Esophagus muscularis mucosa (tissue), 4 donors: ENCODE measurements at regions not wholly inside any gene's neighbourhood (a gene's known extent, or its start where the extent isn't known, plus 50 kb on each side); places are given as distances from the start of the nearest gene placed in this dataset.

Experiments
- DNase-seq: peaks from one replicate; pipeline ENCODE4 v3.0.0-alpha.2; 2017; ENCODE audit errors: extremely low spot score
- H3K27ac ChIP-seq, 4 donors: fragments of 200-600 bp; sonication (generic); replicated peaks in 1 of 4; 1 replicate in 3 of 4; 2 replicates in 1 of 4; pipeline ENCODE4 v1.5.1; 2016 to 2019; ENCODE audit warnings: mild to moderate bottlenecking in 1 of 4
- H3K27me3 ChIP-seq, 4 donors: fragments of 200-600 bp; sonication (generic); one replicate each; pipeline versions ENCODE4 v1.5.1 to v1.6.0; 2016 to 2019
- H3K36me3 ChIP-seq, 4 donors: fragments of 200-600 bp; sonication (generic); one replicate each; pipeline ENCODE4 v1.5.1; 2016 to 2019
- H3K4me1 ChIP-seq, 4 donors: fragments of 200-600 bp; sonication (generic); one replicate each; pipeline ENCODE4 v1.5.1; 2016 to 2019
- H3K4me3 ChIP-seq, 4 donors: fragments of 200-600 bp; sonication (generic); 1 replicate in 2 of 4; 2 replicates in 2 of 4; pipeline ENCODE4 v1.5.1; 2016 to 2019; ENCODE audit warnings: mild to moderate bottlenecking in 4 of 4, moderate library complexity in 1 of 4
- H3K9me3 ChIP-seq, 4 donors: fragments of 200-600 bp; sonication (generic); 1 replicate in 3 of 4; 2 replicates in 1 of 4; pipeline ENCODE4 v1.5.1; 2016 to 2019
- CTCF ChIP-seq, 3 experiments: fragments of 200-600 bp in 2 of 3; fragments of 450-650 bp in 1 of 3; sonication (generic) in 2 of 3; IDR thresholded peaks; one replicate each; pipeline ENCODE4 v1.5.1; 2017 to 2019; ENCODE audit warnings: antibody characterized with exemption in 3 of 3, mild to moderate bottlenecking in 2 of 3, moderate library complexity in 1 of 3
- EP300 ChIP-seq: sonication (generic); formaldehyde crosslinking; IDR thresholded peaks from one replicate; pipeline ENCODE4 v1.6.1; 2017; ENCODE audit warnings: antibody characterized with exemption
- POLR2A ChIP-seq: fragments of 450-650 bp; IDR thresholded peaks from one replicate; pipeline ENCODE4 v1.6.1; 2017; ENCODE audit warnings: antibody characterized with exemption, moderate library complexity, mild to moderate bottlenecking, low read depth
- POLR2AphosphoS5 ChIP-seq, 2 donors: sonication (generic); formaldehyde crosslinking; IDR thresholded peaks; one replicate each; pipeline ENCODE4 v1.6.1; 2017; ENCODE audit warnings: antibody characterized with exemption in 2 of 2
- WGBS: methylation state at CpG from one replicate; pipeline ENCODE4 v1.1.5; 2018; 5-methylcytosine and 5-hydroxymethylcytosine counted together
- intact Hi-C: fragments of 100-400 bp; cut with DNase I; formaldehyde crosslinking; loops from one replicate; pipeline ENCODE4 v1.15.1; 2023

- TF ChIP-seq POLR2AphosphoS5 (IDR thresholded peaks at IDR 0.05) (no peak), EP300 (no peak), CTCF (IDR thresholded peaks at IDR 0.05) (no peak), POLR2A (no peak)
These were observed 317.4 kb upstream of the SP8 start for GRCh38 chr7:21104124-21104500.

GRCh38 chr7:21106296-21106732, 319.6 kb upstream of the SP8 start:
- Histone ChIP-seq H3K27me3 (no peaks in the 10 kb centered on the region), H3K27ac (no peak overlapping the region), H3K4me1 (peaks cover 0 to 20% (median 10%) of the 10 kb centered on the region in 4 donors), H3K9me3 (no peaks in the 10 kb centered on the region), H3K4me3 (no peak overlapping the region), H3K36me3 (no peaks in the 10 kb centered on the region)
- no peak for TF ChIP-seq EP300
- no peak for TF ChIP-seq POLR2AphosphoS5 (IDR thresholded peaks at IDR 0.05)
- TF ChIP-seq CTCF (IDR thresholded peaks at IDR 0.05): no peak
- no peak for TF ChIP-seq POLR2A
- WGBS: 71% methylated on average over 4 of the region's 4 CpGs
- no peak for DNase-seq
- intact Hi-C loops: no loop called here

More at GRCh38 chr7:21104124-21104500, 317.4 kb upstream of the SP8 start:
- Histone ChIP-seq H3K4me1 (peaks cover 0 to 20% (median 10%) of the 10 kb centered on the region in 4 donors), H3K4me3 (no peak overlapping the region), H3K36me3 (no peaks in the 10 kb centered on the region), H3K9me3 (no peaks in the 10 kb centered on the region), H3K27me3 (no peaks in the 10 kb centered on the region), H3K27ac (no peak overlapping the region)
- no peak for DNase-seq
- 78% methylated on average over 3 of the region's 4 CpGs for WGBS
- intact Hi-C loops: no loop called here

GRCh38 chr7:21107101-21107500, 320.4 kb upstream of the SP8 start:
- peaks cover 0 to 20% (median 10%) of the 10 kb centered on the region in 4 donors for H3K4me1 ChIP-seq
- DNase-seq: no peak
- no peak overlapping the region for H3K4me3 ChIP-seq
- intact Hi-C loops: no loop called here
- no peaks in the 10 kb centered on the region for H3K36me3 ChIP-seq
- TF ChIP-seq POLR2A: no peak
- TF ChIP-seq CTCF (IDR thresholded peaks at IDR 0.05): no peak
- no peak for TF ChIP-seq POLR2AphosphoS5 (IDR thresholded peaks at IDR 0.05)
- no peak for TF ChIP-seq EP300
- no peaks in the 10 kb centered on the region for H3K9me3 ChIP-seq
- H3K27ac ChIP-seq: no peak overlapping the region
- 82% methylated on average over 4 of the region's 4 CpGs for WGBS
- no peaks in the 10 kb centered on the region for H3K27me3 ChIP-seq

- peaks cover 0 to 20% (median 10%) of the 10 kb centered on the region in 4 donors for H3K4me1 ChIP-seq
- H3K27me3 ChIP-seq: no peaks in the 10 kb centered on the region
- H3K36me3 ChIP-seq: no peaks in the 10 kb centered on the region
- intact Hi-C loops: no loop called here
- no peak for DNase-seq
- TF ChIP-seq POLR2AphosphoS5 (IDR thresholded peaks at IDR 0.05) (no peak), EP300 (no peak), POLR2A (no peak), CTCF (IDR thresholded peaks at IDR 0.05) (no peak)
- no peaks in the 10 kb centered on the region for H3K9me3 ChIP-seq
- H3K27ac ChIP-seq: no peak overlapping the region
- 27% methylated on average over 4 of the region's 4 CpGs for WGBS
- no peak overlapping the region for H3K4me3 ChIP-seq
These were observed 319.7 kb upstream of the SP4 start for GRCh38 chr7:21108182-21108581.

GRCh38 chr7:21113609-21114415, 314.1 kb upstream of the SP4 start:
- H3K9me3 ChIP-seq: no peaks in the 10 kb centered on the region
- no peaks in the 10 kb centered on the region for H3K27me3 ChIP-seq
- H3K27ac ChIP-seq: no peak overlapping the region
- WGBS: 84% methylated on average over 5 of the region's 5 CpGs
- H3K4me3 ChIP-seq: no peak overlapping the region
- intact Hi-C loops: no loop called here
- H3K4me1 ChIP-seq: peaks cover 0 to under 1% (median 0%) of the 10 kb centered on the region in 4 donors
- H3K36me3 ChIP-seq: no peaks in the 10 kb centered on the region
- no peak for TF ChIP-seq EP300
- no peak for TF ChIP-seq POLR2AphosphoS5 (IDR thresholded peaks at IDR 0.05)
- TF ChIP-seq POLR2A: no peak
- no peak for TF ChIP-seq CTCF (IDR thresholded peaks at IDR 0.05)
- DNase-seq: no peak
